GM19452 (cell line): ENCODE measurements at regions not wholly inside any gene's neighbourhood (a gene's known extent, or its start where the extent isn't known, plus 50 kb on each side); places are given as distances from the start of the nearest gene placed in this dataset.
"Not testable (repeated sequence)": the region's sequence is repeated elsewhere in the genome, so short reads cannot be mapped to it uniquely, and the experiment has no call there.

Experiments used
- ATAC-seq: cut with Tn5 transposase; IDR thresholded peaks from one replicate; pipeline ENCODE4 v1.9.1; 2021; ENCODE audit not compliant: unreplicated experiment

- no peak for ATAC-seq
Observed at GRCh38 chr14:55803873-55804553, 224.0 kb downstream of the KTN1 start.

DNA sequence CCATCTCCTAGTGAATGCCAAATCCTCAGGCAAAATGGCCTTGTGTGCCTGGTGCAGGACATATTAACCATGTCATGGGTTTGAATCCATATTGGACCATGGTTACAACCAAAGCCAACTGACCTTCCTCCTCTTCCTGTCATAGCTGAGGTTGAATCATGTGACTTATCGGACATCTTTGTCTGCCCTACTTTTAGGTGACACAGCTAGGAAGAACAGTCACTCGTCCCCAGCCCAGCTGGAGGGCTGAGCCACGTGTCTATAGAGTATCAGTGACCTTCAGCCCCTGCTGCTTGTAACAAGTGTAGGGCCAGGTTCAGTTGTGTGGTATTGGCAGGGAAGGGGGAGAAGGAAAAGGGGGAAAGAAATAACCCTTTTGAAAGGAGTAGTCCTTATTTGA, 225.2 kb downstream of the KTN1 start:
- no peak for ATAC-seq

GRCh38 chr14:55807053-55807880, 227.3 kb downstream of the KTN1 start:
- peak; percentile 65 for ATAC-seq

- ATAC-seq: no peak
Observed at GRCh38 chr14:55807881-55808379, 227.9 kb downstream of the KTN1 start.

GRCh38 chr14:55813630-55814029, 233.6 kb downstream of the KTN1 start:
- no peak for ATAC-seq

DNA sequence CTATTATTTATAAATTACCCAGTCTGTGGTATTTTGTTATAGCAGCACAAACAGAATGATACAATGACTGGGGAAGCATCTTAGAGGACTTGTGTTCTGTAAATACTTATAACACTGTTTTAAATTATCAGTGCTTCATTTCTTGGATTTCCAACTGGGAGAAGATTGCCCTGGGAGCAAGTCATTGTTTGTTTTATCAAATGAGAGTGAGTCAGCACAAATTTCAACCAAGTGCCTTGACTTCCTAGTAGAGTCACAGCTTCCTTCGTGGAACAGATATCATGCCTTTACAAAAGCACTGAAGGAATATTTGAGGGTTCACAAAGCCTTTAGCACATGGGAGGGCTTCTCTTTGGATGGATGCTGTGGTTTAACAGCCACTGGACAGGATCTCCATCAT, 234.1 kb downstream of the KTN1 start:
- ATAC-seq: no peak

- ATAC-seq: no peak
Observed at GRCh38 chr14:55814873-55815272, 234.9 kb downstream of the KTN1 start.

- no peak for ATAC-seq
Observed at GRCh38 chr14:55816225-55816624, 236.2 kb downstream of the KTN1 start.

- peak; percentile 89 for ATAC-seq
Observed at GRCh38 chr14:55819610-55820304, 239.8 kb downstream of the KTN1 start.

GRCh38 chr14:55822906-55823305, 242.9 kb downstream of the KTN1 start:
- no peak for ATAC-seq

DNA sequence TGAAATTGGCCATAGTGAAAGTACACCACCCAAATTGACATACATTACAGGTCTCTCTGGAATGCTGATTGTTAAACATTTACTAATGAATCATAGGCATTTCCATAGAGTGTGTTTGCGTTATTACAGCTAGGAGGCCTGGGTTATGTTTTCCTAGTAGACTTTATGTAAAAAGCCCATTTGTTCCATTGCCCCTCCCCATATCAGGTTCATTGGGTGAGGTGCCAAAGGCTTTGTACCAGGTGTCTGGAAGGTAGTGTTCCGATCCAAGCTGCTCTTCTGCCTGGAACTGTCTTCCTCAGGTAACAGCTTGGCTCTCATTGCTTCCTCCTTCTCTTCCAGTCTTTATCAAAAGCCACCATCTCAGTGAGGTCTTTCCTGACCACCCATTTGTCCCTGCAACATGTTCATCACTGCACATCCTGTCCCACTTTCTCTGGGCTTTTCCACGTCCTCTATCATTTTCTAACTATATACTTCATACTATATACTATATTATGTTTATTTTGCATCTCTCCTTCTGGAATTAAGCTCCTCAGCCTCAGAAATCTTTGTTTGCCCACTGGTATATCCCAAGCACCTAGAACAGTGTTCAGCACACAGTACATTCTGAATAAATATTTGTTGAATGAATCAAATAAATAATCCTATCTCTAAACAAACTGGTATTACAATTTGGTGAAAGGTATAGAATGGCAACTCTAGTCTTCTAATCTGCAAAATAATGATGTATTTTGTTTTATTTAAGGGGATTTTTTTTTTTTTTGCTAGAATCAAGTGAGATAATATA, 252.3 kb downstream of the KTN1 start:
- ATAC-seq: no peak

- ATAC-seq: no peak
Observed at GRCh38 chr14:55832974-55833373, 253.0 kb downstream of the KTN1 start.

- no peak for ATAC-seq
Observed at GRCh38 chr14:55834390-55834789, 254.4 kb downstream of the KTN1 start.

DNA sequence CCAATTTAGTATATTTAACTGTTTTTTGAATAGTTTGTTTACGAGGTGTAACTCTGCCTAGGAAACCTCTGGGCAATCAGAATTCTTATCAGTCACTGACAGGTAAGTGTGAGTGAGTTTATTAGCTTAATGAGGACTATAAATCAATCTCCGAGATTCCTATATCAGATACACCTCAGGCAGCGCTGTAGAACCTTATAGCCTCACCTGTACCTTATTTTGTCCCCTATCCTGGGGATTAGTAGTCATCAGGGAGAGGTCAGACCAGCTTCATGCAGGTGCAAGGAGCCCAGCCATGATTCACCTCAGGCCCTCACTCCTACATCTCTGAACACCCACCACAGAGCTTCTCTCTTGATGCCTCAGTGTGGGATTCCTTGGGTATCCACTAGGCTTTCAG, 256.0 kb downstream of the KTN1 start:
- ATAC-seq: no peak

- ATAC-seq: no peak
Observed at GRCh38 chr14:55837467-55837866, 257.5 kb downstream of the KTN1 start.

DNA sequence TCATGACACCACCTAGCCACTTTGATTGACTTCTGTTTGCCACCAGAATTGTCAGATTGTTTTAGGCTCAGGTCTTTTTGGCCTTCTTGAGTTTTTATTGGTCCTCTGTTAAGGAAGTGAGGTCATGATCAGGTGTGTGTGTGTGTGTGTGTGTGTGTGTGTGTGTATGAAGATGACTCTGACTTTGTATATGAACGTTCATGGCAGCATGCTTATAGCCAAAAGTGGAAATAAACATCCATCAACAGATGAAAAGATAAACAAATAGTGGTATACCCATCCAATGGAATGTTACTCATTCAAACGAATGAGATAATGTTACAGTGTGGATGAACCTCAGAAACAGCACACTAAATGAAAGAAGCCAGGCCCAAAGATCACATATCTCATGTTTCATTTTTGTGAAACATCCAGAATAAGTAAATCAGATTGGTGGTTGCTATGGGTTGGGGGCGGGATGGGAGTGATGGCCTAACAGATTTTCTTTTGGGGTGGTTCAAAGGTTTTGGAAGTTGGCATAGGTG, 258.6 kb downstream of the KTN1 start:
- no peak for ATAC-seq

GRCh38 chr14:55839301-55839947, 259.4 kb downstream of the KTN1 start:
- not testable (repeated sequence) for ATAC-seq

DNA sequence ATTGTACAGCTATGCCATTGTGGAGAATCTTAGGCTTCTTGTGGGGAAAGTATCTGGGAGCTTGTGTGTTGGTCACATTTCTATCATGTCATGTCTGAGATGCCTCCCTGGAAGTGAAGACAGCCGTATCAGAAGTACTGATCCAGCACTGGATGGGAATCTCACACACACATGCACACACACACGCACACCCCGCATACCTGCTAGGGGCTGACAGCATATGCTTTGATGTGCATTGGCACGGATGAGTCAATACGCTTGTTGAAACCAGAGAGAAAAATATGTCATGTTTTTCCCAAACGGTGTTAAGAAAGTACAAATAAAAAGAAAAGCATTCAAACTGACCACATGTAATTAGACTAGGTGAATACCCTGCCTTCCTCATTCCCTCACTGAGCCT, 260.8 kb downstream of the KTN1 start:
- no peak for ATAC-seq

- ATAC-seq: no peak
Observed at GRCh38 chr14:55841625-55842024, 261.6 kb downstream of the KTN1 start.

DNA sequence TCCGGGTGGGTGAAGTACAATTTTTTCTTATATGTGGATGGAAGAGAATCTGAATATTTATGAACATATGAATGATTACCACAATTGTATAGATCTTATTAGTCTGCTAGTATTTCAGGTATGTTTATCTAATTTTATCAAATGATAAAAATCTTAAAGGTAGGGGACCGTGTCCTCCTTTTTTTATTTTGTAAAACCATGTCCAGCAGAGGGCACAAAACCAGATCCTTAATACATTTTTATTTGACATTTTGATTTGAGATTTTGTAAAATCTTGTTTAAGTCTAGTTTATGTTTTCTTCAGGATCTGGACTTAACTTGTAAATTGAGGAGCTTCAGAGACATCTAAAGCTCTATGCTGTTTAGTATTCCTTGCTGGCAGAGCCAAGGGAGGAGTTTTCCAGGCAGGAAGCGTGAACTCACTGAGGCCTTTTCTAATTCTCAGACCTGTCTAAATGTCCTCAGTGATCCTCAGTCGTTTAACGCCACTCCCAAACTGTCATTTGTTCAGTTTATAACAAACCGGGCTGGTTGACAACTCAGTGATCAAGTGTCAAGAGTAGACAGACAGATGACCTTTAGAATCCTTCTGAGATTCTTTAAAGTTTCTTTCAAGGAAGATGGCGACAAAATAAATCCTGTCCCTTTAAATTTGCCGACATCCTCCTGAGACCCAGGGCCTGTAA, 263.9 kb downstream of the KTN1 start:
- ATAC-seq: no peak
